ENCODE measurements at regions not wholly inside any gene's neighbourhood (a gene's known extent, or its start where the extent isn't known, plus 50 kb on each side); places are given as distances from the start of the nearest gene placed in this dataset.

DNA sequence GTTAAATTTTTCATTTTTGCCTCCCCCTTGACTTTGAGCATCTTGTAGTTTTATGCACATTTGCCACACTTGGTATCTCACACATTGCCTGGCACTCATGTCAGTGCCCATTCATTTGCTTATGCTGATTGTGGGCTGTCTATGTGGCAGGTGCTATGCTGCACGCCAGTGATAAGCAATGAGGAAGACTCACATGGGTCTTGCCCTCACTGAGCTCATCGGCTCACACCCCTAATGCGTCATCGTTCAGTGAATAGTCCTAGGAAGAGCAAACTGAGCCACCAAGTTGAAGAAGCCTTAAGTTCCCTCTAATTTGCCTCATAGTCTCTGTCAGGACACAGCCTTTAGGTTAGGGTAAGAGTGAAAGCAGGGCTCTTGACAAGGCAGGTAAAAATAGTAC lies 209.4 kb upstream of the IL12B start:
- H3K9ac ChIP-seq (ENCODE audit: low read depth in 1 of 2, low read length in 2 of 2): no peak overlapping the region
- no peak overlapping the region for H3K27ac ChIP-seq (ENCODE audit: low read depth, low read length)
- no peak overlapping the region for H3K4me3 ChIP-seq (ENCODE audit: low read depth in 1 of 2, low read length in 2 of 2)
- no peaks in the 10 kb centered on the region for H3K4me1 ChIP-seq (ENCODE audit: control insufficient read depth in 1 of 2, insufficient read depth in 2 of 2, low read length in 2 of 2)
- H3K27me3 ChIP-seq (ENCODE audit: control insufficient read depth in 1 of 2, insufficient read depth in 2 of 2, low read length in 2 of 2): no peaks in the 10 kb centered on the region
- no peaks in the 10 kb centered on the region for H3K36me3 ChIP-seq (ENCODE audit: control insufficient read depth in 1 of 2, insufficient read depth in 2 of 2, low read length in 2 of 2)
- no peaks in the 10 kb centered on the region for H3K9me3 ChIP-seq (ENCODE audit: control insufficient read depth in 1 of 2, low read length in 2 of 2)

DNA sequence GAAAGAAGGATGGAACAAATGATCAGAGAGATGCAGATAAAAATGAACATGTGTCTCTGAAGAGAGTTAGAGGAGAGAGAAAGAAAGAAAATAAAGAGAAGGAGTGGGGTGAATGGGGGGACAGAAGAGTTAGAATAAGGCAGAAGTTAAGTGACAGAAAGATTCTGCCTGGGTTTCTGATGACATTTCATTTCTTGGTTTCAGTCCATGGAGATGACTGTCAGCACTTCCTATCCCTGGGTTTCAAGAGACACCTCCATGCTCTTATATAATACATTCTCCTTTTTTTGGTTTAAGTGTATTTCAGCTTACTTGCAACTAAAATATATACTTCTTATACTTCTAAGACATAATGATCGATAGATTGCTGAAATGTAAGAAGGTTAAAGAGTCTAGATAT lies 213.0 kb upstream of the IL12B start:
- H3K4me3 ChIP-seq (ENCODE audit: low read depth in 1 of 2, low read length in 2 of 2): no peak overlapping the region
- H3K4me1 ChIP-seq (ENCODE audit: control insufficient read depth in 1 of 2, insufficient read depth in 2 of 2, low read length in 2 of 2): no peaks in the 10 kb centered on the region
- H3K9ac ChIP-seq (ENCODE audit: low read depth in 1 of 2, low read length in 2 of 2): no peak overlapping the region
- H3K9me3 ChIP-seq (ENCODE audit: control insufficient read depth in 1 of 2, low read length in 2 of 2): peaks cover 0 to 3% of the 10 kb centered on the region in 2 donors
- H3K36me3 ChIP-seq (ENCODE audit: control insufficient read depth in 1 of 2, insufficient read depth in 2 of 2, low read length in 2 of 2): no peaks in the 10 kb centered on the region
- no peak overlapping the region for H3K27ac ChIP-seq (ENCODE audit: low read depth, low read length)
- H3K27me3 ChIP-seq (ENCODE audit: control insufficient read depth in 1 of 2, insufficient read depth in 2 of 2, low read length in 2 of 2): no peaks in the 10 kb centered on the region

DNA sequence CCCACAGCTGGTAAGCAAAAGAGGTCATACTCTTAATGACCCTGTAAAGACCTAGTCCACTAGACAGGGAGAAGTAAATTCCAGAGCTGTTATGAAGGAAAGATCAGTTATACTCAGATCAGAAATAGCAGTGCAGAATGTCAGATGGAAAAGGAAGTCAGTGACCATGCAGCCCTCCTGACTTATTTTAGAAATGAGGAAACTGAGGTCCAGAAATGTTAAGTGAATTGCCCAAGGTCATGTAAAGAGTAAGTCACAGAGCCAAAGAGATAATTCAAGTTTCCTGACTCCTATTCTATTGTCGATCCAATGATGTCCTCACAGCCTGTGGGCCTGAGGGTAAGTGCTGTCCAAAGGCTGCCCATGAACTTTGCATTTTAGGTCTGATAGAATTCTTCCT lies 214.9 kb upstream of the IL12B start:
- Histone ChIP-seq H3K27ac (ENCODE audit: low read depth, low read length) (no peak overlapping the region), H3K4me3 (ENCODE audit: low read depth in 1 of 2, low read length in 2 of 2) (no peak overlapping the region)

DNA sequence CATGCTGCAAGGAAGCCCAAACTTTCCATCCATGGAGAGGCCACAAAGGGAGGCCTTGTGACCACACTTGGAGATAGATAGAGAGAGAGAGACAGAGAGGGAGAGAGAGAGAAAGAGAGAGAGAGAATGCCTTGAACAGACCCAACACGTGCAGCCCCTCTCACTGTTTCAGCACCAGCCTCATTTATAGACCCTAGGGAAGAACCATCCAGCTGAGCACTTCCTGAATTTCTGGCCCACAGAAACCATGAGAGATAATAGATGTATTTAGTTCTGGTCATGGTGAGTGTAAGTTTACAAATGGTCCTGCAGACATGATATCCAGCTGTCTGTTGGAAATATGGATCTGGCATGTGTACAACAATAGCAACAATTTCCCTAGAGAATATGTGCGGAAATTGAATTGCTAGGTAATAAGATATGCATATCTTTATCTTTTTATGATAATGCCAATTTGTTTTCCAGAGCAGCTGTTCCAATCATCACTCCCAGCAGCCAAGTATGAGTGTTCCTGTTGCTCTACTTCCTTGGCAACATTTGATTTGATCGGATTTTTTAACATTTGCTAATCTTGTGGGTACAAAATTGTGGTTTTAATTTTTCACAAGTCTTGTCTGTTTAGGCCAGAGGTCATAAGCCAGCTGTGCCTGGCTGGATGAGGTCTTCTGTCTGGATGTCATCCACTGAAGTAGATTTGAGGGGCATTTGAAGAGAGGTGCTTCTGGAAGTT lies 217.3 kb upstream of the IL12B start:
- H3K36me3 ChIP-seq (ENCODE audit: control insufficient read depth in 1 of 2, insufficient read depth in 2 of 2, low read length in 2 of 2): no peaks in the 10 kb centered on the region
- no peaks in the 10 kb centered on the region for H3K4me1 ChIP-seq (ENCODE audit: control insufficient read depth in 1 of 2, insufficient read depth in 2 of 2, low read length in 2 of 2)
- H3K9me3 ChIP-seq (ENCODE audit: control insufficient read depth in 1 of 2, low read length in 2 of 2): peaks cover 0 to 3% of the 10 kb centered on the region in 2 donors
- H3K27ac ChIP-seq (ENCODE audit: low read depth, low read length): no peak overlapping the region
- no peaks in the 10 kb centered on the region for H3K27me3 ChIP-seq (ENCODE audit: control insufficient read depth in 1 of 2, insufficient read depth in 2 of 2, low read length in 2 of 2)
- no peak overlapping the region for H3K4me3 ChIP-seq (ENCODE audit: low read depth in 1 of 2, low read length in 2 of 2)
- H3K9ac ChIP-seq (ENCODE audit: low read depth in 1 of 2, low read length in 2 of 2): no peak overlapping the region

More for the DNA sequence above, 214.9 kb upstream of the IL12B start:
- Histone ChIP-seq H3K4me1 (ENCODE audit: control insufficient read depth in 1 of 2, insufficient read depth in 2 of 2, low read length in 2 of 2) (no peaks in the 10 kb centered on the region), H3K9ac (ENCODE audit: low read depth in 1 of 2, low read length in 2 of 2) (no peak overlapping the region), H3K9me3 (ENCODE audit: control insufficient read depth in 1 of 2, low read length in 2 of 2) (peaks cover 0 to 3% of the 10 kb centered on the region in 2 donors), H3K36me3 (ENCODE audit: control insufficient read depth in 1 of 2, insufficient read depth in 2 of 2, low read length in 2 of 2) (no peaks in the 10 kb centered on the region), H3K27me3 (ENCODE audit: control insufficient read depth in 1 of 2, insufficient read depth in 2 of 2, low read length in 2 of 2) (no peaks in the 10 kb centered on the region)

DNA sequence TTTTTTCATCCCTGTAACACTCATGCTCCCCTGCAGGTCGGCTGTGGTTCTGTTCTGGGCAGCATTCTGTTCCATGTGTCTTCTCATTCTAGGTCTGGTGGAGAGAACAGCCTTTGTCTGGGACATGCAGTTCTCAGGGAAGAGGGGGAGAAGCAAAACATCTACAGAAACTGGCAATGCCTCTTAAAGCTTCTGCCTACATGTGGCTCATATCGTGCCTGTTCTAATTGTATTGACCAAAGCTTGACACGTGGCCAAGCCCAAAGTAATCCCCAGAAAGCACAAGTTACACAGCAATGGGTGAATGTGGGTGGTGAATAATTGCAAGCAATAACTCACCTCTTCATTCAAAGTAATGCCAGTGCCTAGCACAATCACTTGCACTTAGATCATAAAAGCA lies 218.2 kb upstream of the IL12B start:
- Histone ChIP-seq H3K9me3 (ENCODE audit: control insufficient read depth in 1 of 2, low read length in 2 of 2) (peaks cover 0 to 3% of the 10 kb centered on the region in 2 donors), H3K4me1 (ENCODE audit: control insufficient read depth in 1 of 2, insufficient read depth in 2 of 2, low read length in 2 of 2) (no peaks in the 10 kb centered on the region)

DNA sequence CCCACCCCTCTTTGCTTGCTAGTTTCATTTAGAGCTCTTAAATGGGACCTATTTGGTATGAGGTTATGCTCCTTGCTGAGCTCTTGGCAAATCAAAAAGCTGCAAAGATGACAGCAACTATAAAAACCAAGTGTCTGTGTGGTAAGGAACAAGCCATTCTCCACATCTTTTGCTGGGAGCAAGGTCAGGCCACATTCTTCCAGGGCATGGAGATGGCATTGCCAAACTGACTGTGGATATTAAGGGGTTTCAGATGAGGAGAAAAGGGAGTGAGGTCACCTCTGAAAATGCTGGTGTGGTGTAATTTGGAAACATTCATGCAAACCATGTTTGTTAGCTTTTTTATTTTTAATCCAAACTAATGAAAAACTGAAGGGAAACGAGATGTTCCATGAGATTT lies 218.8 kb upstream of the IL12B start:
- H3K4me1 ChIP-seq (ENCODE audit: control insufficient read depth in 1 of 2, insufficient read depth in 2 of 2, low read length in 2 of 2): no peaks in the 10 kb centered on the region
- H3K36me3 ChIP-seq (ENCODE audit: control insufficient read depth in 1 of 2, insufficient read depth in 2 of 2, low read length in 2 of 2): no peaks in the 10 kb centered on the region
- H3K9me3 ChIP-seq (ENCODE audit: control insufficient read depth in 1 of 2, low read length in 2 of 2): peaks cover 0 to 3% of the 10 kb centered on the region in 2 donors
- H3K9ac ChIP-seq (ENCODE audit: low read depth in 1 of 2, low read length in 2 of 2): no peak overlapping the region
- H3K27ac ChIP-seq (ENCODE audit: low read depth, low read length): no peak overlapping the region
- no peak overlapping the region for H3K4me3 ChIP-seq (ENCODE audit: low read depth in 1 of 2, low read length in 2 of 2)
- H3K27me3 ChIP-seq (ENCODE audit: control insufficient read depth in 1 of 2, insufficient read depth in 2 of 2, low read length in 2 of 2): no peaks in the 10 kb centered on the region

More for the DNA sequence above, 218.2 kb upstream of the IL12B start:
- H3K27ac ChIP-seq (ENCODE audit: low read depth, low read length): no peak overlapping the region
- no peak overlapping the region for H3K9ac ChIP-seq (ENCODE audit: low read depth in 1 of 2, low read length in 2 of 2)
- H3K36me3 ChIP-seq (ENCODE audit: control insufficient read depth in 1 of 2, insufficient read depth in 2 of 2, low read length in 2 of 2): no peaks in the 10 kb centered on the region
- H3K4me3 ChIP-seq (ENCODE audit: low read depth in 1 of 2, low read length in 2 of 2): no peak overlapping the region
- no peaks in the 10 kb centered on the region for H3K27me3 ChIP-seq (ENCODE audit: control insufficient read depth in 1 of 2, insufficient read depth in 2 of 2, low read length in 2 of 2)

DNA sequence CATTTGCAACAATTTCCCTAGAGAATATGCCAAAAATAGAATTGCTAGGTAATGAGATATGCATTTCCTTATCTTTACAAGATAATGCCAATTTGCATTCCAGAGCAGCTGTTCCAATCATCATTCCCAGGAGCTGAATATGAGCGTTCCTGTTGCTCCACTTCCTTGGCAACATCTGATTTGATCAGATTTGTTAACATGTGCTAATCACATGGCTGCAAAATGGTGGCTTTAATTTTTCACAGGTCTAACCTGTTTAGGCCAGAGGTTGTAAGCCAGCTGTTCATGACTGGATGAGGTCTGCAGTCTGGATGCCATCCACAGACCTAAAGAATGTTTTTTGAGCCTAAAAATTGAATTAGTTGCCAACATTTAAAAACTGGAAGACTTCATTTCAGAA lies 220.7 kb upstream of the IL12B start:
- Histone ChIP-seq H3K9me3 (ENCODE audit: control insufficient read depth in 1 of 2, low read length in 2 of 2) (peaks cover 0 to 3% of the 10 kb centered on the region in 2 donors), H3K4me1 (ENCODE audit: control insufficient read depth in 1 of 2, insufficient read depth in 2 of 2, low read length in 2 of 2) (no peaks in the 10 kb centered on the region), H3K36me3 (ENCODE audit: control insufficient read depth in 1 of 2, insufficient read depth in 2 of 2, low read length in 2 of 2) (no peaks in the 10 kb centered on the region), H3K9ac (ENCODE audit: low read depth in 1 of 2, low read length in 2 of 2) (no peak overlapping the region), H3K27ac (ENCODE audit: low read depth, low read length) (no peak overlapping the region), H3K27me3 (ENCODE audit: control insufficient read depth in 1 of 2, insufficient read depth in 2 of 2, low read length in 2 of 2) (no peaks in the 10 kb centered on the region), H3K4me3 (ENCODE audit: low read depth in 1 of 2, low read length in 2 of 2) (no peak overlapping the region)

DNA sequence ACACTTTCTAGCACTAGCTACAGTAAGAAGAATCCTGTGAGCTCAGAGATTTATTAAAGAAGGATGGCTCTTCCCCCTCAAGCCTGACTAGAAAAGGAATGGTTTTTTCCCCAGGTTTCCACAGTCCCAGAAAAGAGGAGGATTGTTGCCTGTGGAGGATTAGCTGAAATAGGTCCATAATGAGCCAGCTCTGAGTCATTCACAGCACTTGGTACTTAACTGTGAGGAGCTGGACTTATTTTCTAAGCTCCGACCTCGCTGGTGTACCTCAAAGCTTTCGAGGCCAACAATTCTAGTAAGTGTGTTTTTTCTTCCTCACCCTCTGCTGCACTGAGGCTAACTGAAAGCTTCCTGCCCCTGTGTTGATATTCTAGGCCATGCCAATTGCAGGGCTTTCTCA lies 222.5 kb upstream of the IL12B start:
- no peak overlapping the region for H3K27ac ChIP-seq (ENCODE audit: low read depth, low read length)
- H3K4me1 ChIP-seq (ENCODE audit: control insufficient read depth in 1 of 2, insufficient read depth in 2 of 2, low read length in 2 of 2): no peaks in the 10 kb centered on the region
- H3K36me3 ChIP-seq (ENCODE audit: control insufficient read depth in 1 of 2, insufficient read depth in 2 of 2, low read length in 2 of 2): no peaks in the 10 kb centered on the region
- H3K9me3 ChIP-seq (ENCODE audit: control insufficient read depth in 1 of 2, low read length in 2 of 2): no peaks in the 10 kb centered on the region
- no peaks in the 10 kb centered on the region for H3K27me3 ChIP-seq (ENCODE audit: control insufficient read depth in 1 of 2, insufficient read depth in 2 of 2, low read length in 2 of 2)
- no peak overlapping the region for H3K9ac ChIP-seq (ENCODE audit: low read depth in 1 of 2, low read length in 2 of 2)
- no peak overlapping the region for H3K4me3 ChIP-seq (ENCODE audit: low read depth in 1 of 2, low read length in 2 of 2)

DNA sequence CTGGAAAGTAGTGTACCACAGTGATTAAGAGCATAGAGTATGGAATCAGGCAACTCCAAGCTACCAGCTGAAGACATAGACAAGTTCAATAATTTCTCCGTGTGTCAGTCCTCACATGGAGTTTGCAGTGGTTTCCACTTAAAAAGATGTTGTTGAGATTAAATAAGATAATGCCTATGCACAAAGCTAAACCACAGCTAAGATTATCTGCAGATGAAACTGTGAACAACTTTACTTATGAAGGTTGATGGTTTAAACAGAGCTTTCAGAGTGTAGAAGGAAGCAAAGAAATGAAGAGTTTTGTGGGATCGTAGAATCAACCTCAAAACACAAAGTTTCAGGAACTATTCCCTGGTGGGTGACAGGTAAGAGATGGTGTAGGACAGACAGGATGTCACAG lies 223.5 kb upstream of the IL12B start:
- Histone ChIP-seq H3K4me3 (ENCODE audit: low read depth in 1 of 2, low read length in 2 of 2) (no peak overlapping the region), H3K36me3 (ENCODE audit: control insufficient read depth in 1 of 2, insufficient read depth in 2 of 2, low read length in 2 of 2) (no peaks in the 10 kb centered on the region), H3K9me3 (ENCODE audit: control insufficient read depth in 1 of 2, low read length in 2 of 2) (no peaks in the 10 kb centered on the region), H3K27ac (ENCODE audit: low read depth, low read length) (no peak overlapping the region), H3K9ac (ENCODE audit: low read depth in 1 of 2, low read length in 2 of 2) (no peak overlapping the region), H3K4me1 (ENCODE audit: control insufficient read depth in 1 of 2, insufficient read depth in 2 of 2, low read length in 2 of 2) (no peaks in the 10 kb centered on the region), H3K27me3 (ENCODE audit: control insufficient read depth in 1 of 2, insufficient read depth in 2 of 2, low read length in 2 of 2) (no peaks in the 10 kb centered on the region)

DNA sequence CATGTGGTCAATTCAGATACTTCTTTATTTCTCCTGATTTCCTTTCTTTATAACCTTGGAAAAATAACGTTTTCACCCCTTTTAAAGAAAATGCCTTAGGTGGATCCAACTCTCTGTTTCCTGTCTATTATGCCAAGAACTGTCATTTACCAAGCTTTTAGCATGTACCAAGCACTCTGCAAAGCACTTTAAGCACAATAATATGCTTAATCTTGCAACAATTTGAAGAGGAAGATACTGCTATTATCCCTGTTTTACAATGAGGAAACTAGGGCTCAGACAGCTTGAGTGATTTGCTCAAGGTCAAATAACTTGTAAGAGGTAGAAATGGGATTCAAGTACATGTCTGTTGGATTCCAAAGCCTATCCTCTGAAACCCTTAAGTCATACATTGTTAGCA lies 224.8 kb upstream of the IL12B start:
- H3K4me1 ChIP-seq (ENCODE audit: control insufficient read depth in 1 of 2, insufficient read depth in 2 of 2, low read length in 2 of 2): no peaks in the 10 kb centered on the region
- H3K9me3 ChIP-seq (ENCODE audit: control insufficient read depth in 1 of 2, low read length in 2 of 2): no peaks in the 10 kb centered on the region
- no peaks in the 10 kb centered on the region for H3K27me3 ChIP-seq (ENCODE audit: control insufficient read depth in 1 of 2, insufficient read depth in 2 of 2, low read length in 2 of 2)
- H3K9ac ChIP-seq (ENCODE audit: low read depth in 1 of 2, low read length in 2 of 2): no peak overlapping the region
- H3K27ac ChIP-seq (ENCODE audit: low read depth, low read length): no peak overlapping the region
- H3K36me3 ChIP-seq (ENCODE audit: control insufficient read depth in 1 of 2, insufficient read depth in 2 of 2, low read length in 2 of 2): no peaks in the 10 kb centered on the region
- no peak overlapping the region for H3K4me3 ChIP-seq (ENCODE audit: low read depth in 1 of 2, low read length in 2 of 2)

All from duodenal mucosa (tissue), 2 donors.